Spinal cord (tissue), 9 donors: ENCODE measurements at regions not wholly inside any gene's neighbourhood (a gene's known extent, or its start where the extent isn't known, plus 50 kb on each side); places are given as distances from the start of the nearest gene placed in this dataset.
"Not testable (repeated sequence)": the region's sequence is repeated elsewhere in the genome, so short reads cannot be mapped to it uniquely, and the experiment has no call there.

Source experiments
- DNase-seq, 6 donors: peaks; one replicate each; pipeline versions ENCODE4 v3.0.0 to v3.0.0-alpha.2; 2013 to 2015; ENCODE audit warnings: low spot score in 6 of 6, low read depth in 4 of 6
- H3K27ac ChIP-seq: one replicate; pipeline ENCODE4 v1.5.1; 2013; ENCODE audit warnings: low read depth, low read length, control low read depth
- H3K27me3 ChIP-seq: one replicate; pipeline ENCODE4 v1.6.1; 2013; ENCODE audit warnings: low read length; ENCODE audit not compliant: control insufficient read depth, insufficient read depth
- H3K36me3 ChIP-seq: one replicate; pipeline ENCODE4 v1.6.1; 2013; ENCODE audit warnings: low read length; ENCODE audit not compliant: control insufficient read depth, insufficient read depth
- H3K4me1 ChIP-seq: one replicate; pipeline ENCODE4 v1.6.1; 2013; ENCODE audit warnings: low read length; ENCODE audit not compliant: control insufficient read depth, insufficient read depth
- H3K4me3 ChIP-seq: one replicate; pipeline ENCODE4 v1.5.1; 2013; ENCODE audit warnings: low read depth, low read length, control low read depth
- H3K9me3 ChIP-seq: one replicate; pipeline ENCODE4 v1.6.1; 2013; ENCODE audit warnings: low read length; ENCODE audit not compliant: control insufficient read depth, insufficient read depth
- WGBS: methylation state at CpG from one replicate; pipeline ENCODE4 v1.1.5; 2013; ENCODE audit warnings: missing lambda C conversion rate; ENCODE audit not compliant: insufficient coverage; 5-methylcytosine and 5-hydroxymethylcytosine counted together
- donor health status: healthy.

- Histone ChIP-seq H3K4me3 (no peak overlapping the region), H3K4me1 (no peaks in the 10 kb centered on the region), H3K36me3 (no peaks in the 10 kb centered on the region), H3K9me3 (no peaks in the 10 kb centered on the region), H3K27me3 (no peaks in the 10 kb centered on the region), H3K27ac (no peak overlapping the region)
- DNase-seq, result no peak
These were observed 59.4 kb upstream of the TLL1 start for GRCh38 chr4:165813606-165814005.

- no CpG with 5 or more reads among the region's 4 CpGs for WGBS
These were observed 58.6 kb upstream of the TLL1 start for GRCh38 chr4:165814256-165815020.

GRCh38 chr4:165819126-165819525, 53.9 kb upstream of the TLL1 start:
- not testable (repeated sequence) for DNase-seq, H3K9me3 ChIP-seq, H3K27me3 ChIP-seq, H3K4me1 ChIP-seq, H3K4me3 ChIP-seq, H3K36me3 ChIP-seq, H3K27ac ChIP-seq
- 100% methylated on average over 3 of the region's 6 CpGs for WGBS

More at GRCh38 chr4:165814256-165815020, 58.6 kb upstream of the TLL1 start:
- H3K36me3 ChIP-seq, result no peaks in the 10 kb centered on the region
- no peaks in the 10 kb centered on the region for H3K27me3 ChIP-seq
- no peak overlapping the region for H3K4me3 ChIP-seq
- H3K9me3 ChIP-seq, result no peaks in the 10 kb centered on the region
- DNase-seq, result no peak
- H3K4me1 ChIP-seq, result no peaks in the 10 kb centered on the region
- H3K27ac ChIP-seq, result no peak overlapping the region
